ENCODE measurements at regions not wholly inside any gene's neighbourhood (a gene's known extent, or its start where the extent isn't known, plus 50 kb on each side); places are given as distances from the start of the nearest gene placed in this dataset.

DNA sequence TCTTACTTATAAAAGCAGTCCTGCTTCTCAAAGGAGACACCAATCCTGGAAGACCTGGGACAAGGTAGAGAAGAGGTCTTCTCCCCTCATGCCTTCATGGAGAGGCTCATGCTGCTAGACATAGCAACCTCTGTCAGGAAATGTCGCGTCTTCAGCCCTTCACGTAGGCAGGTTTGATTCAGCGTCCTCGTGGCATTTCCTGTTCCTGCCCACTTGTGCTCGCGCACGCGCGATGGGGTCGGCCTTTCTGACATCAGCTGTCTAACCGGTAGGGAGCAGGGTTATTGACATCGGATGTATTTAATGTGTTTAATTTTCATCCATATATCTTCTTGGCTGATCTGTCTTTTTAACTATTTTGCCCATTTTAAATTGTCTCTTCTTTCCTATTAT, 292.4 kb downstream of the THBS2 start:
- Histone ChIP-seq H3K27ac (peak overlapping the region in 1 of 4 donors; percentile 36), H3K4me1 (peaks cover 0 to 21% (median 0%) of the 10 kb centered on the region in 3 donors), H3K4me3 (no peak overlapping the region), H3K36me3 (no peaks in the 10 kb centered on the region), H3K9me3 (no peaks in the 10 kb centered on the region), H3K27me3 (no peaks in the 10 kb centered on the region)
- ATAC-seq: no peak
- WGBS, 2 donors (ENCODE audit: low coverage in 1 of 2): 88% methylated on average over 13 of the region's 13 CpGs; no CpG with 5 or more reads in 1 of the 2 donors
- no peak for TF ChIP-seq EP300 (IDR thresholded peaks at IDR 0.05)
- no peak for TF ChIP-seq POLR2AphosphoS5 (IDR thresholded peaks at IDR 0.05)
- TF ChIP-seq POLR2A (IDR thresholded peaks at IDR 0.05): no peak
- TF ChIP-seq, protein P1, sequence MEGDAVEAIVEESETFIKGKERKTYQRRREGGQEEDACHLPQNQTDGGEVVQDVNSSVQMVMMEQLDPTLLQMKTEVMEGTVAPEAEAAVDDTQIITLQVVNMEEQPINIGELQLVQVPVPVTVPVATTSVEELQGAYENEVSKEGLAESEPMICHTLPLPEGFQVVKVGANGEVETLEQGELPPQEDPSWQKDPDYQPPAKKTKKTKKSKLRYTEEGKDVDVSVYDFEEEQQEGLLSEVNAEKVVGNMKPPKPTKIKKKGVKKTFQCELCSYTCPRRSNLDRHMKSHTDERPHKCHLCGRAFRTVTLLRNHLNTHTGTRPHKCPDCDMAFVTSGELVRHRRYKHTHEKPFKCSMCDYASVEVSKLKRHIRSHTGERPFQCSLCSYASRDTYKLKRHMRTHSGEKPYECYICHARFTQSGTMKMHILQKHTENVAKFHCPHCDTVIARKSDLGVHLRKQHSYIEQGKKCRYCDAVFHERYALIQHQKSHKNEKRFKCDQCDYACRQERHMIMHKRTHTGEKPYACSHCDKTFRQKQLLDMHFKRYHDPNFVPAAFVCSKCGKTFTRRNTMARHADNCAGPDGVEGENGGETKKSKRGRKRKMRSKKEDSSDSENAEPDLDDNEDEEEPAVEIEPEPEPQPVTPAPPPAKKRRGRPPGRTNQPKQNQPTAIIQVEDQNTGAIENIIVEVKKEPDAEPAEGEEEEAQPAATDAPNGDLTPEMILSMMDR (IDR thresholded peaks at IDR 0.05): no peak

DNA sequence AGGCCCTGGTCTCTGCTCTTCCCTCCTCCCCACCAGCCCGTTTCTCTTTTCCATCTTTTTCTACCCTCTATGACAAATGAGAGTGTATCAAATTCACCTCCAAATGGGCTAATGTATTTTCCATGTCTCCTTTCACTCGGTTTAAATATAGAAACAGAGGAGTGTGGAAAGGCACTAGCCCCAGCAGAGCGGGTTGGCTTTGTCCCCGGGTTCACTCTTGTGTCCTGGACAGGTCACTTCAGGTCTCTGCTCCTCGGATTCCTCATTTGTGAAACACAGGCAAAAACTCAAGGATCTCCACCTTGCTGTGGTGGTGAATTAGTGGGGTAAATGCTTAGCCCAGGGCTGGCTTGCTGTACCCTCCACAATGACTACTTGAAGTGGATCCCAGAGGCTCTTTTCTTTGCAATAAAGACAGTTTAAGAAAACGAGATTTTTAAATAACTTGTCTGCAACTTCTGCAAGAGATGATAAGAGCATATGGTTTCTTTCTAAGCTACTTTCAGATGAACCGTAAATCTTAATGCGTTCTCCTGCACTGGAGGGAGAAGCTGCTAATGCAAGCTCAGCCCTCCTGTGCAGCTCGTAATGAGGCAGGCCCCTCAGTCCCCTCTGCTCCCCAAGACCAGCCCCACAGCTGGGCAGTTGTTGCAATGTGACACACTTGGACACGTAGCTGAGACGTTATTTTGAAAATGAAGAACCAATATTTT, 292.9 kb downstream of the THBS2 start:
- peak overlapping the region in 1 of 4 donors; percentile 36 for H3K27ac ChIP-seq
- H3K36me3 ChIP-seq: no peaks in the 10 kb centered on the region
- no peaks in the 10 kb centered on the region for H3K27me3 ChIP-seq
- no peak for ATAC-seq
- H3K4me1 ChIP-seq: peaks cover 0 to 22% (median 0%) of the 10 kb centered on the region in 3 donors
- H3K4me3 ChIP-seq: no peak overlapping the region
- TF ChIP-seq POLR2A (IDR thresholded peaks at IDR 0.05) (no peak), EP300 (IDR thresholded peaks at IDR 0.05) (no peak), POLR2AphosphoS5 (IDR thresholded peaks at IDR 0.05) (no peak)
- TF ChIP-seq, protein P1 (IDR thresholded peaks at IDR 0.05): no peak
- 10 to 29% methylated on average over 4 to 11 of the region's 11 CpGs for whole genome bisulfite sequencing, 2 donors (ENCODE audit: low coverage in 1 of 2)
- no peaks in the 10 kb centered on the region for H3K9me3 ChIP-seq

DNA sequence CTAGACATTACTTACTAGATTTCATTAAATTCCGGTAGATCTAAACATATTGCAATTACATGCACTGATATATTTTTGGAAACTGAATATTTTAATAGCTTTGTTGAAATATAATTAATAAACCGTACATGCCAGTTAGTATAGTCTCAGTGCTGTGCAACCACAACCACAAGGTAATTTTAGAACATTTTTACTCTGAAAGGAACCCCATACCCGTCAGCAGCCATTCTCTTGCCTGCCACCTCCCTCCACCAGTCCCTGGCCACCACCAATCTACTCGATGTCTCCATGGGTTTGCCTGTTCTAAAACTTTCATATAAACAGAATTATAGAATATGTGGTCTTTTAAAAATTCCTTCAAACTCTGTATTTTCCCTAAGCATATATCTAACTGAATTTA, 293.9 kb downstream of the THBS2 start:
- Histone ChIP-seq H3K9me3 (no peaks in the 10 kb centered on the region), H3K27ac (no peak overlapping the region), H3K27me3 (no peaks in the 10 kb centered on the region), H3K4me3 (no peak overlapping the region), H3K4me1 (peaks cover 0 to 22% (median 0%) of the 10 kb centered on the region in 3 donors), H3K36me3 (no peaks in the 10 kb centered on the region)
- WGBS, 2 donors (ENCODE audit: low coverage in 1 of 2): 73 to 89% methylated on average over 4 of the region's 4 CpGs
- ATAC-seq: no peak
- no peak for TF ChIP-seq EP300 (IDR thresholded peaks at IDR 0.05)
- TF ChIP-seq, protein P1 (IDR thresholded peaks at IDR 0.05): no peak
- TF ChIP-seq POLR2A (IDR thresholded peaks at IDR 0.05): no peak
- TF ChIP-seq POLR2AphosphoS5 (IDR thresholded peaks at IDR 0.05): no peak

DNA sequence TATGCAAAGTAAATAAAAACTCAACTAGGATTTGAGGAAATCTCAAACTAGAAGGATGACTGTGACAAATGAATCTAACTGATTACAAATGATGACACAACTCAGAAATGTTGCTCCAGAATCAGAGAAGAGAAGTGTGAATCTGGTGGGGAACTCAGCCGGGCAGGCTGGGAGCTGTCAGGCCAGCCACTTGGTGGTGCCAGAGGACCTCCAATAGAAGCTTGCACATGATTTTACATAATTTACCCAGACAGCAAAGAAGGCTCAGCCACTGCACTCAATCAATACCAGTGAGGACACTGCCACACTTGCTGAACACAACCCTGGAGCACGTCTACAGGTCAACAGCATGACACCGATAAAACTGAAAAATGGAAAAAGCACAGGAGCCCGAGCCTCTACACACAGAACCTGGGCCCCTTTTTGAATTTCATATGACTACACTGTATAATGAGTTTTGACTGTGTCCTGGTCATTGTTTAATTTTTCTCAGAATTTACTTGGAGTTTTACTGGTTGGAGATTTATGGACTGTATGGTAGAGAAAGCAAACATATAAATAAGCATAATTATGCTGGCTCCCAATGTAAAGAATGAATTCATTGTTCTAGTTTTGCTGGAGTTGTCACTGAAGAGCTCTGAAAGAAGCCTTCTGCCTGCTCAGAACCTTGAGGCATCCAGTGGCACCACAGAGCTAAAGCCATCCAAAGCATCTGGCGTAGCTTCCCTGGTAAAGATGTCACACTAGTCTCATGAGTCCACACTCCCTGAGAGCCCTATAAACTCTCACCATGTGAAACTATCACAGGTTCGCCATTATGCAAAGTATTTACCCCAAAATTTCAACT, 296.5 kb downstream of the THBS2 start:
- ATAC-seq: peak; percentile 71
- no peaks in the 10 kb centered on the region for H3K27me3 ChIP-seq
- no peak overlapping the region for H3K27ac ChIP-seq
- no peak overlapping the region for H3K4me3 ChIP-seq
- TF ChIP-seq, protein P1 (IDR thresholded peaks at IDR 0.05): peak; percentile 63 to 86 (median 72)
- TF ChIP-seq POLR2AphosphoS5 (IDR thresholded peaks at IDR 0.05) (no peak), EP300 (IDR thresholded peaks at IDR 0.05) (no peak), POLR2A (IDR thresholded peaks at IDR 0.05) (no peak)
- WGBS, 2 donors (ENCODE audit: low coverage in 1 of 2): 55 to 60% methylated on average over 5 to 6 of the region's 6 CpGs
- H3K4me1 ChIP-seq: peaks cover 0 to 22% (median 0%) of the 10 kb centered on the region in 3 donors
- H3K36me3 ChIP-seq: no peaks in the 10 kb centered on the region
- H3K9me3 ChIP-seq: no peaks in the 10 kb centered on the region

Measured in gastroesophageal sphincter (tissue), 4 donors.